Gastroesophageal sphincter (tissue), 4 donors: ENCODE measurements at regions not wholly inside any gene's neighbourhood (a gene's known extent, or its start where the extent isn't known, plus 50 kb on each side); places are given as distances from the start of the nearest gene placed in this dataset.

ENCODE experiments used
- ATAC-seq: fragments of 150-250 bp; one replicate; pipeline ENCODE4 v1.9.1; 2016; ENCODE audit warnings: mild to moderate bottlenecking, moderate library complexity
- H3K27ac ChIP-seq, 4 donors: fragments of 200-600 bp; sonication (generic) in 3 of 4; 1 replicate in 3 of 4; 2 replicates in 1 of 4; pipeline ENCODE4 v1.5.1; 2016 to 2019
- H3K27me3 ChIP-seq: fragments of 200-600 bp; sonication (generic); one replicate; pipeline ENCODE4 v1.5.1; 2019
- H3K36me3 ChIP-seq, 2 donors: fragments of 200-600 bp; sonication (generic); one replicate each; pipeline ENCODE4 v1.5.1; 2019; ENCODE audit warnings: control low read depth in 1 of 2
- H3K4me1 ChIP-seq, 3 donors: fragments of 200-600 bp; sonication (generic); 1 replicate in 2 of 3; 2 replicates in 1 of 3; pipeline ENCODE4 v1.5.1; 2016 to 2019; ENCODE audit warnings: control low read depth in 2 of 3
- H3K4me3 ChIP-seq, 2 donors: fragments of 200-600 bp; sonication (generic); one replicate each; pipeline ENCODE4 v1.5.1; 2019; ENCODE audit warnings: mild to moderate bottlenecking in 1 of 2, moderate library complexity in 1 of 2
- H3K9me3 ChIP-seq, 3 donors: fragments of 200-600 bp; sonication (generic); one replicate each; pipeline ENCODE4 v1.5.1; 2017 to 2019; ENCODE audit warnings: control low read depth in 2 of 3
- CTCF ChIP-seq, 4 experiments: fragments of 200-600 bp in 2 of 4; fragments of 450-650 bp in 2 of 4; sonication (generic) in 1 of 4; IDR thresholded peaks; one replicate each; pipeline ENCODE4 v1.5.1; 2017 to 2019; ENCODE audit warnings: antibody characterized with exemption in 4 of 4, mild to moderate bottlenecking in 2 of 4, moderate library complexity in 2 of 4
- EP300 ChIP-seq: sonication (generic); formaldehyde crosslinking; IDR thresholded peaks from one replicate; pipeline ENCODE4 v1.6.1; 2017; ENCODE audit warnings: antibody characterized with exemption, mild to moderate bottlenecking
- POLR2A ChIP-seq, 2 donors: fragments of 450-650 bp; IDR thresholded peaks; one replicate each; pipeline ENCODE4 v1.6.1; 2017; ENCODE audit warnings: antibody characterized with exemption in 2 of 2, mild to moderate bottlenecking in 2 of 2, moderate library complexity in 1 of 2
- POLR2AphosphoS5 ChIP-seq: sonication (generic); formaldehyde crosslinking; IDR thresholded peaks from one replicate; pipeline ENCODE4 v1.6.1; 2017; ENCODE audit warnings: antibody characterized with exemption
- WGBS, 2 donors: methylation state at CpG; one replicate each; pipeline ENCODE4 v1.1.5; 2018; ENCODE audit warnings: low coverage in 1 of 2; 5-methylcytosine and 5-hydroxymethylcytosine counted together

GRCh38 chr22:47433627-47434026 is 671.2 kb downstream of the TBC1D22A start:
- ATAC-seq, result no peak
- Histone ChIP-seq H3K4me1 (no peaks in the 10 kb centered on the region), H3K27me3 (peaks cover 28% of the 10 kb centered on the region), H3K27ac (no peak overlapping the region), H3K9me3 (peaks cover 0 to 58% (median 0%) of the 10 kb centered on the region in 3 donors), H3K4me3 (no peak overlapping the region), H3K36me3 (no peaks in the 10 kb centered on the region)
- WGBS, 2 donors, result 66 to 90% methylated on average over 3 to 5 of the region's 5 CpGs
- TF ChIP-seq POLR2AphosphoS5 (no peak), POLR2A (IDR thresholded peaks at IDR 0.05) (no peak), EP300 (no peak), CTCF (IDR thresholded peaks at IDR 0.05) (no peak)

- no peak for TF ChIP-seq POLR2A (IDR thresholded peaks at IDR 0.05)
- no peak for TF ChIP-seq CTCF (IDR thresholded peaks at IDR 0.05)
- TF ChIP-seq POLR2AphosphoS5, result no peak
- no peak for TF ChIP-seq EP300
- no peak for ATAC-seq
- Histone ChIP-seq H3K9me3 (peaks cover 0 to 49% (median 0%) of the 10 kb centered on the region in 3 donors), H3K27ac (no peak overlapping the region), H3K36me3 (no peaks in the 10 kb centered on the region), H3K4me1 (no peaks in the 10 kb centered on the region), H3K27me3 (peaks cover 26% of the 10 kb centered on the region), H3K4me3 (no peak overlapping the region)
- WGBS, 2 donors, result 52 to 74% methylated on average over 7 of the region's 7 CpGs
Observed at GRCh38 chr22:47432683-47433082, 670.2 kb downstream of the TBC1D22A start.

- WGBS, 2 donors, result 76 to 90% methylated on average over 11 to 14 of the region's 21 CpGs
- Histone ChIP-seq H3K4me1 (no peaks in the 10 kb centered on the region), H3K9me3 (no peaks in the 10 kb centered on the region), H3K4me3 (no peak overlapping the region), H3K27me3 (peaks cover 54% of the 10 kb centered on the region), H3K27ac (no peak overlapping the region), H3K36me3 (no peaks in the 10 kb centered on the region)
- no peak for TF ChIP-seq POLR2AphosphoS5
- TF ChIP-seq POLR2A (IDR thresholded peaks at IDR 0.05), result no peak
- no peak for TF ChIP-seq CTCF (IDR thresholded peaks at IDR 0.05)
- no peak for TF ChIP-seq EP300
- no peak for ATAC-seq
Observed at GRCh38 chr22:47423861-47424820, 661.7 kb downstream of the TBC1D22A start.

- WGBS, 2 donors, result 86% methylated on average over 4 of the region's 9 CpGs; no CpG with 5 or more reads in 1 of the 2 donors
- Histone ChIP-seq H3K4me3 (no peak overlapping the region), H3K36me3 (no peaks in the 10 kb centered on the region), H3K9me3 (peaks cover 0 to 5% (median 0%) of the 10 kb centered on the region in 3 donors), H3K27me3 (peaks cover 54% of the 10 kb centered on the region), H3K27ac (no peak overlapping the region), H3K4me1 (no peaks in the 10 kb centered on the region)
- no peak for TF ChIP-seq CTCF (IDR thresholded peaks at IDR 0.05)
- TF ChIP-seq POLR2A (IDR thresholded peaks at IDR 0.05), result no peak
- TF ChIP-seq POLR2AphosphoS5, result no peak
- ATAC-seq, result no peak
Observed at GRCh38 chr22:47423266-47423665, 660.8 kb downstream of the TBC1D22A start.

- Histone ChIP-seq H3K27me3 (peaks cover 54% of the 10 kb centered on the region), H3K36me3 (no peaks in the 10 kb centered on the region), H3K4me3 (no peak overlapping the region), H3K27ac (no peak overlapping the region), H3K4me1 (no peaks in the 10 kb centered on the region), H3K9me3 (peaks cover 0 to 6% (median 0%) of the 10 kb centered on the region in 3 donors)
- WGBS, 2 donors, result 80 to 87% methylated on average over 3 to 7 of the region's 10 CpGs
- TF ChIP-seq CTCF (IDR thresholded peaks at IDR 0.05), result no peak
- no peak for TF ChIP-seq EP300
- TF ChIP-seq POLR2AphosphoS5, result no peak
- no peak for TF ChIP-seq POLR2A (IDR thresholded peaks at IDR 0.05)
- no peak for ATAC-seq
Observed at GRCh38 chr22:47422736-47423135, 660.3 kb downstream of the TBC1D22A start.
